Kidney epithelial cell (primary cell): ENCODE measurements at regions not wholly inside any gene's neighbourhood (a gene's known extent, or its start where the extent isn't known, plus 50 kb on each side); places are given as distances from the start of the nearest gene placed in this dataset.
"Not testable (repeated sequence)": the region's sequence is repeated elsewhere in the genome, so short reads cannot be mapped to it uniquely, and the experiment has no call there.

ENCODE experiments used
- DNase-seq: peaks from one replicate; pipeline ENCODE4 v3.0.0-alpha.2; 2010; ENCODE audit warnings: low read depth
- H3K27me3 ChIP-seq: 2 replicates; pipeline ENCODE4 v1.6.0; 2011; ENCODE audit warnings: low read length; ENCODE audit not compliant: control insufficient read depth, insufficient read depth
- H3K36me3 ChIP-seq: 2 replicates; pipeline ENCODE4 v1.5.1; 2011; ENCODE audit warnings: low read length; ENCODE audit not compliant: control insufficient read depth, insufficient read depth
- H3K4me3 ChIP-seq: 2 replicates; pipeline ENCODE4 v1.5.1; 2011; ENCODE audit warnings: low read depth, mild to moderate bottlenecking, control low read depth, low read length
- TF ChIP-seq, protein P1 (sequence below): IDR thresholded peaks from 2 replicates; pipeline ENCODE4 v1.5.1; 2011; ENCODE audit warnings: mild to moderate bottlenecking, moderate library complexity, low read length, control low read depth, inconsistent platforms; ENCODE audit not compliant: insufficient read depth, poor library complexity, severe bottlenecking

DNA sequence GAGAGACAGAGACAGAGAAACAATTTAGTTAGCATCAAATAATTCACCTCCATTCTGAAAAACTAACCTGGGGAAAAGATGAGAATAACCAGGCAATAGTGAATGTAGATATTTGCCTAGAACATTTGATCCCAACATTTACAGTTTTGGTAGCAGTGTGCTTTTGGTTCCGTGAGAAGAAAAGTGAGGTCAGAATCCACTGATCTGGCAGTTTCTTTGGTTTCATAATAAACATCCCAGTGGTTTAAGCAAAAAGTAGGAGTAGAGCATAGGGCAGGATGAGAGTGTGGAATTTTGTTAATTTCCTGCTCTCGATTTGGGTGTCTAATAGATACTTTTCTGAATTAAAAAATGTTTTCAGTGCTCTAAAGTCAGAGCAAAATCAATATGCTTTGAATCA, 887.0 kb downstream of the NR2F1-AS1 start:
- TF ChIP-seq, protein P1, sequence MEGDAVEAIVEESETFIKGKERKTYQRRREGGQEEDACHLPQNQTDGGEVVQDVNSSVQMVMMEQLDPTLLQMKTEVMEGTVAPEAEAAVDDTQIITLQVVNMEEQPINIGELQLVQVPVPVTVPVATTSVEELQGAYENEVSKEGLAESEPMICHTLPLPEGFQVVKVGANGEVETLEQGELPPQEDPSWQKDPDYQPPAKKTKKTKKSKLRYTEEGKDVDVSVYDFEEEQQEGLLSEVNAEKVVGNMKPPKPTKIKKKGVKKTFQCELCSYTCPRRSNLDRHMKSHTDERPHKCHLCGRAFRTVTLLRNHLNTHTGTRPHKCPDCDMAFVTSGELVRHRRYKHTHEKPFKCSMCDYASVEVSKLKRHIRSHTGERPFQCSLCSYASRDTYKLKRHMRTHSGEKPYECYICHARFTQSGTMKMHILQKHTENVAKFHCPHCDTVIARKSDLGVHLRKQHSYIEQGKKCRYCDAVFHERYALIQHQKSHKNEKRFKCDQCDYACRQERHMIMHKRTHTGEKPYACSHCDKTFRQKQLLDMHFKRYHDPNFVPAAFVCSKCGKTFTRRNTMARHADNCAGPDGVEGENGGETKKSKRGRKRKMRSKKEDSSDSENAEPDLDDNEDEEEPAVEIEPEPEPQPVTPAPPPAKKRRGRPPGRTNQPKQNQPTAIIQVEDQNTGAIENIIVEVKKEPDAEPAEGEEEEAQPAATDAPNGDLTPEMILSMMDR = no peak
- no peaks in the 10 kb centered on the region for H3K36me3 ChIP-seq
- no peak overlapping the region for H3K4me3 ChIP-seq
- H3K27me3 ChIP-seq = no peaks in the 10 kb centered on the region
- no peak for DNase-seq

DNA sequence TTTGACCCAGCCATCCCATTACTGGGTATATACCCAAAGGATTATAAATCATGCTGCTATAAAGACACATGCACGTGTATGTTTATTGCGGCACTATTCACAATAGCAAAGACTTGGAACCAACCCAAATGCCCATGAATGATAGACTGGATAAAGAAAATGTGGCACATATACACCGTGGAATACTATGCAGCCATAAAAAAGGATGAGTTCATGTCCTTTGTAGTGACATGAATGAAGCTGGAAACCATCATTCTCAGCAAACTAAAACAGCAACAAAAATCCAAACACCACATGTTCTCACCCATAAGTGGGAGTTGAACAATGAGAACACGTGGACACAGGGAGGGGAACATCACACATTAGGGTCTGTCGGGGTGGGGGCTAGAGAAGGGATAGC, 889.1 kb downstream of the NR2F1-AS1 start:
- H3K36me3 ChIP-seq, H3K4me3 ChIP-seq, DNase-seq, H3K27me3 ChIP-seq: not testable (repeated sequence)

DNA sequence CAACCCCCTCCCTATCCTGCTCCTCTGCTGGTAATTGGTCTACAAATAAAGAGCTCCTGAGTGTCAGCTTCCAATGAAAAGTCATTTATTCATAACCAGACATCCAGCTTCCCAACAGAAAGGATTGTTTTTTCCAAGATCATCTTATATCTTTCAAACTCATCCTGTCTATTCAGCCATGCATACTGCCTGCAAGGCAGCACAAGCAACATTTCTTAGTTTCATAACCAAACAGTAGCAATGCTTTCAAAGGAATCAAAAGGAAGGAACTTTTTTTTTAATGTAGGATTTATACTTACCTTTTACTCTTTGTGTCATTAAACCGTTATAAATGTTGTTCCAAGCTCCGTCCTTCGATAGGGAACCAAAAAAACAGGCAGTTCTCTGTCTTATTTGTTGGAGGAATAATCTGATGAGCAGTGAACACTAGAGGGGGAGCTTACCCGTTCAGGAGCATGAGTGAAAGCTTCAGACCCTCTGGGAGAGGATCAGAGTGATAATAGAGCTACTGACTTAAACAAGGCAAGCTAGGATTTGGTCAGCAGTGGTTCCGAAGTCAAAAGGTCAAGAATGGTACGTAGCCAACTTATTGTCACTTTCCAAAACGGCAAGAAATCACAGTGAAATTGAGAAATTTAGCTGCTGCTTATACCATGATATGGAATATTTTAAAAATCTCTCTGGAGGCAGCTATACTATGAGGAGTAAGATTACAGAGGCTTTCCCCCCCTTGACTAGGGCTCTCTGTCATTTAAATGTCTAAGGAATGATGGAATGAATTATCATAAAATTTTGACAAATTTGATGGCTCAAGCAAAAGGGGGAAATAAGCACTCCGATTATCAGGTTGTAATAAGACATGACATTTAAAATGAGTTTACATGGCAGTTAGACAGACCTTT, 892.9 kb downstream of the NR2F1-AS1 start:
- TF ChIP-seq, protein P1 = peak; percentile 39
- Histone ChIP-seq H3K4me3 (no peak overlapping the region), H3K36me3 (no peaks in the 10 kb centered on the region), H3K27me3 (no peaks in the 10 kb centered on the region)
- no peak for DNase-seq

DNA sequence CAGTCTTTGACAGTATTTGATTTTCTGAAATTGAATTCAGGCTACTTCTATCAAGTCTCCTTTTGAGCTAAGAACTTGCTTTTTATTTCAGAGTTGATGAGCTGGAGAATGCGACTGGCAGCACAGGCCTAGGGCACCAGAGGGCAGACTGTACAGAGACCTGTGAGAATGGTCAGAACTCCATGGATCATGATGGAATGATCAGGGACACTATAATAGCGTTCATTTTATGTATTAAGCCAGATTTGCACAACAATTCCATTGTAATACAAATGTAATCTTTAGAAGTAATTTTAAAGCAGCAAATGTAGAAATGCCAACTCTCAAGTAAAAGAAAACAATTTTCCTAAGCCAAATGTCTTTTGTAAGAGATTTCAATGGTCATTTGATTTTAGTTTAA, 902.4 kb downstream of the NR2F1-AS1 start:
- no peak for DNase-seq
- TF ChIP-seq, protein P1 = peak; percentile 34
- Histone ChIP-seq H3K36me3 (no peaks in the 10 kb centered on the region), H3K4me3 (no peak overlapping the region), H3K27me3 (no peaks in the 10 kb centered on the region)

DNA sequence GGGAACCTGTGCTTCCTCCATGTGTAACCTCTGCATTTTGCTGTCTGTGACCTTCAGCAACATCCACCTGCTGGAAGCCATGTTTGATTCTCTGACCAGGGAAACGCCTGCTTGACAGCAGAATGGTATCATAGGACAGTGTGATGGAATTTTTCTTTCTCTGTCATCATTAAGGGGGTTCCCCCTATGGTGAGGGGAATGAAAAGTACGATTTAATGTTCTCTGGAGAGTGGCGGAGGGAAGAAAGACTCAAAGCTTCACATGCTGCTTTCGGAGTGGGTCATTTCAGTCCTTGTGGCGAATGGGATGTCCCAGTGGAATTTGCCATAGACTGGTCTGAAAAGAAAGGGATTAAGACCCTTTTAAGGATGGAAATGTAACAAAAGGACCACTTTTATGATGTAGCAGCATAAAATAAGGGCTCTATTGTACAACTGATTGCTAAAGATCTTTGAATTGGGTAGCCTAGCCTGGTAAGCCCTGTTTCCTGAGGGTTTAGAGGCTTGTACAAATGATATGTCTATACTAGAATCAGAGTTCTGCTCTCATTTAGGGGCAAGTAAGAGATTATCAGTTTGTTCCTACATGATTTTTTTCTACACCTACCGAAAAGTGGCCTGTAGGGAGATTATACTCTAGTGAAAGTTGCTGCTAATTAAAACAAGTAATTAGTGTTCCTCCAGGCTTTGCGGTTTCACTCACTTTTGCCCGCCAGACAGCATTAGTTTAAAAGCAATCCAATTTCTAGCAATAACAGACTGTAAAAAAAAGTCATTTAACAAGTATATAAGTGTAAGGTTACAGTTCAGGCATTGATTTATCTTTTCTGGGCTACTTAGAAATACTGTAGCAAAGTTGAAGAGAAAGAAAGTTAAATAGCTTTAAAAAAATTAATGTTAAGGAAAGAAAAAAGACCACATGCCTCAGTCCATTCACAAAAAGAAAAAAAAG, 904.5 kb downstream of the NR2F1-AS1 start:
- no peaks in the 10 kb centered on the region for H3K36me3 ChIP-seq
- H3K27me3 ChIP-seq = no peaks in the 10 kb centered on the region
- no peak for DNase-seq
- TF ChIP-seq, protein P1 = no peak
- H3K4me3 ChIP-seq = no peak overlapping the region

DNA sequence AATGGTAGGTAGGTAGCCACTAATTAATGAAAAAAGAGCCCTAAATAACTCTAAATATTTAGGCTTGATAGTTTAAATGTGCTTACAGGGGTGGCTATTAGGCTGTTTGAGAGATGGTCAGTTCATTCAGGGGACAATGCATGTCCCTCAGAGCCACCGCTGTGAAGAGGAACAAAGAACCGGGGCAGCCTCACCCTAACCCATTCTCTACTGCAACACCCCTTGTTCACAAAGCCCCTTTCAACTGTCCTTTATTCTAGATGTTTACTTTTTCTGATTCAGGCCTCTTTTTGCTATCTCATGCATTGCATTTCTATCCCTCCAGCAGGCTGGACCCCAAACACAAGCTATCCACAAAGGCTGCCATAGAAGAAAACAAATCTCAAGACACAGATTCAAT, 906.7 kb downstream of the NR2F1-AS1 start:
- no peak for DNase-seq
- Histone ChIP-seq H3K36me3 (no peaks in the 10 kb centered on the region), H3K4me3 (no peak overlapping the region), H3K27me3 (no peaks in the 10 kb centered on the region)
- TF ChIP-seq, protein P1 = no peak
